H1 (cell line): ENCODE measurements at regions not wholly inside any gene's neighbourhood (a gene's known extent, or its start where the extent isn't known, plus 50 kb on each side); places are given as distances from the start of the nearest gene placed in this dataset.

Source experiments
- CTCF ChIA-PET: fragments of 300-600 bp; sonication (Branson Sonifier 250); formaldehyde crosslinking; loops from one replicate; lab custom pipeline; 2021; ENCODE audit not compliant: partially characterized antibody; lab: Charles Lee
- POLR2A ChIA-PET: fragments of 300-600 bp; sonication (Branson Sonifier 250); formaldehyde crosslinking; loops from one replicate; lab custom pipeline; 2021; ENCODE audit warnings: inconsistent platforms; ENCODE audit not compliant: partially characterized antibody; lab: Charles Lee
- DNase-seq, 2 experiments: peaks; one replicate each; pipeline versions ENCODE4 v3.0.0 to v3.0.0-alpha.2; 2010 to 2022; ENCODE audit warnings: low spot score in 2 of 2, low read depth in 1 of 2, mixed read lengths in 1 of 2
- FAIRE-seq: peaks from 2 replicates; lab custom pipeline; 2011; peaks lifted over from hg19 to GRCh38; lab: Jason Lieb, UNC
- H2AFZ ChIP-seq: 2 replicates; pipeline ENCODE4 v1.8.1; 2012; ENCODE audit warnings: low read length, inconsistent platforms
- H2AK5ac ChIP-seq: 2 replicates; pipeline ENCODE4 v1.6.1; 2013; ENCODE audit warnings: low read depth, low read length
- H2BK120ac ChIP-seq: replicated peaks from 2 replicates; pipeline ENCODE3; 2013; ENCODE audit warnings: low read depth, low read length, inconsistent platforms
- H2BK12ac ChIP-seq: 2 replicates; pipeline ENCODE4 v1.6.1; 2013; ENCODE audit warnings: low read depth, low read length
- H2BK15ac ChIP-seq: 2 replicates; pipeline ENCODE4 v1.6.1; 2013; ENCODE audit warnings: low read length
- H2BK20ac ChIP-seq: 2 replicates; pipeline ENCODE4 v1.6.1; 2013; ENCODE audit warnings: low read length
- H2BK5ac ChIP-seq: 2 replicates; pipeline ENCODE4 v1.6.1; 2013; ENCODE audit warnings: low read depth, low read length
- H3K14ac ChIP-seq: 2 replicates; pipeline ENCODE4 v1.6.1; 2013; ENCODE audit warnings: inconsistent platforms; ENCODE audit not compliant: insufficient read length
- H3K18ac ChIP-seq: 2 replicates; pipeline ENCODE4 v1.6.1; 2013; ENCODE audit warnings: low read length; ENCODE audit errors: extremely low read depth
- H3K23ac ChIP-seq: 2 replicates; pipeline ENCODE4 v1.6.1; 2013; ENCODE audit warnings: inconsistent platforms; ENCODE audit not compliant: insufficient read length
- H3K23me2 ChIP-seq: 2 replicates; pipeline ENCODE4 v1.6.1; 2013; ENCODE audit warnings: low read depth, low read length
- H3K27ac ChIP-seq: 2 replicates; pipeline ENCODE4 v1.6.1; 2011; ENCODE audit warnings: low read depth, low read length, inconsistent platforms
- H3K27me3 ChIP-seq, 4 experiments: replicated peaks in 1 of 4; 1 replicate in 1 of 4; 2 replicates in 3 of 4; pipeline versions ENCODE4 v1.6.1 to v1.8.1; 2011 to 2013; ENCODE audit warnings: low read length in 3 of 4, mild to moderate bottlenecking in 3 of 4, inconsistent platforms in 2 of 4, mixed read lengths in 2 of 4, moderate library complexity in 1 of 4; ENCODE audit not compliant: control insufficient read depth in 3 of 4, insufficient read depth in 3 of 4; ENCODE audit errors: extremely low read depth in 1 of 4
- H3K36me3 ChIP-seq, 4 experiments: 2 replicates each; pipeline versions ENCODE4 v1.6.1 to v1.8.1; 2011 to 2013; ENCODE audit warnings: mild to moderate bottlenecking in 4 of 4, low read length in 3 of 4, moderate library complexity in 2 of 4, control low read depth in 1 of 4, inconsistent platforms in 1 of 4; ENCODE audit not compliant: insufficient read depth in 4 of 4, control insufficient read depth in 2 of 4
- H3K4ac ChIP-seq: replicated peaks from 2 replicates; pipeline ENCODE3; 2013; ENCODE audit warnings: low read length, low read depth, mixed read lengths, inconsistent platforms; ENCODE audit not compliant: insufficient read length
- H3K4me1 ChIP-seq, 4 experiments: replicated peaks in 1 of 4; 1 replicate in 1 of 4; 2 replicates in 3 of 4; pipeline versions ENCODE4 v1.6.1 to v1.8.1; 2011 to 2013; ENCODE audit warnings: low read length in 3 of 4, inconsistent platforms in 2 of 4, mixed read lengths in 1 of 4; ENCODE audit not compliant: insufficient read depth in 4 of 4, control insufficient read depth in 3 of 4
- H3K4me2 ChIP-seq, 2 experiments: 2 replicates each; pipeline versions ENCODE4 v1.6.1 to v1.8.1; 2011 to 2013; ENCODE audit warnings: low read depth in 2 of 2, low read length in 2 of 2, control low read depth in 1 of 2, inconsistent platforms in 1 of 2, mild to moderate bottlenecking in 1 of 2; ENCODE audit not compliant: insufficient read depth in 1 of 2
- H3K4me3 ChIP-seq, 4 experiments: fragments of 200-600, 300-600 bp in 1 of 4; sonication (generic), shearing (Covaris generic), sonication (Bioruptor Twin) in 1 of 4; 2 replicates each; pipeline versions ENCODE4 v1.5.1 to v1.8.1; 2011 to 2016; ENCODE audit warnings: low read length in 4 of 4, low read depth in 3 of 4, control low read depth in 2 of 4, inconsistent platforms in 2 of 4, mild to moderate bottlenecking in 2 of 4, mixed read lengths in 1 of 4, moderate library complexity in 1 of 4; ENCODE audit not compliant: insufficient read depth in 2 of 4; ENCODE audit errors: extremely low read depth in 1 of 4
- H3K56ac ChIP-seq: replicated peaks from 2 replicates; pipeline ENCODE3; 2013; ENCODE audit warnings: low read depth, mild to moderate bottlenecking, mixed read lengths, low read length, inconsistent platforms; ENCODE audit not compliant: insufficient read length
- H3K79me1 ChIP-seq: 2 replicates; pipeline ENCODE4 v1.6.1; 2013; ENCODE audit warnings: low read depth, low read length, control low read depth
- H3K79me2 ChIP-seq, 2 experiments: 2 replicates each; pipeline versions ENCODE4 v1.6.1 to v1.8.1; 2012 to 2013; ENCODE audit warnings: low read length in 2 of 2, mild to moderate bottlenecking in 2 of 2, inconsistent platforms in 1 of 2; ENCODE audit not compliant: insufficient read depth in 2 of 2, control insufficient read depth in 1 of 2
- H3K9ac ChIP-seq, 4 experiments: replicated peaks in 1 of 4; 1 replicate in 1 of 4; 2 replicates in 3 of 4; pipeline versions ENCODE4 v1.6.1 to v1.8.1; 2011 to 2013; ENCODE audit warnings: low read depth in 3 of 4, low read length in 3 of 4, control low read depth in 2 of 4, mild to moderate bottlenecking in 2 of 4, moderate library complexity in 2 of 4, inconsistent platforms in 1 of 4; ENCODE audit errors: extremely low read depth in 1 of 4
- H3K9me3 ChIP-seq, 2 experiments: 2 replicates each; pipeline versions ENCODE4 v1.6.1 to v1.8.1; 2012 to 2013; ENCODE audit warnings: mild to moderate bottlenecking in 2 of 2, moderate library complexity in 2 of 2, control low read depth in 1 of 2, inconsistent platforms in 1 of 2, low read depth in 1 of 2, low read length in 1 of 2, mixed read lengths in 1 of 2; ENCODE audit not compliant: insufficient read depth in 2 of 2
- H4K20me1 ChIP-seq, 2 experiments: replicated peaks in 1 of 2; 2 replicates each; pipeline versions ENCODE3 to v1.8.1; 2011 to 2013; ENCODE audit warnings: inconsistent platforms in 2 of 2, low read length in 2 of 2, mild to moderate bottlenecking in 1 of 2; ENCODE audit not compliant: insufficient read depth in 2 of 2, control insufficient read depth in 1 of 2
- H4K5ac ChIP-seq: 2 replicates; pipeline ENCODE4 v1.6.1; 2013; ENCODE audit warnings: low read length, low read depth, mixed read lengths, inconsistent platforms; ENCODE audit not compliant: insufficient read length
- H4K8ac ChIP-seq: 2 replicates; pipeline ENCODE4 v1.8.0; 2013; ENCODE audit warnings: mild to moderate bottlenecking, moderate library complexity, low read length, inconsistent platforms; ENCODE audit not compliant: insufficient read depth; ENCODE audit errors: extremely low read depth
- H4K91ac ChIP-seq: replicated peaks from 2 replicates; pipeline ENCODE3; 2013; ENCODE audit warnings: low read length, mixed read lengths, inconsistent platforms; ENCODE audit not compliant: insufficient read length
- POLR2A ChIP-seq, 2 experiments: IDR thresholded peaks; 1 replicate in 1 of 2; 2 replicates in 1 of 2; pipeline ENCODE4 v1.6.1; 2011; ENCODE audit warnings: low read depth in 2 of 2, low read length in 2 of 2, mild to moderate bottlenecking in 2 of 2; ENCODE audit errors: control extremely low read depth in 1 of 2
- WGBS, 2 experiments: shearing (Covaris generic) in 1 of 2; methylation state at CpG; one replicate each; pipeline versions ENCODE4 v1.1.6 to v1.1.7; 2013 to 2015; ENCODE audit warnings: low lambda C conversion rate in 2 of 2, mixed read lengths in 2 of 2, inconsistent platforms in 1 of 2, low coverage in 1 of 2, missing lambda C conversion rate in 1 of 2; ENCODE audit not compliant: insufficient replicate concordance in 2 of 2, insufficient coverage in 1 of 2, insufficient read length in 1 of 2; ENCODE audit errors: extremely low coverage in 1 of 2, missing lambda C conversion rate in 1 of 2; 5-methylcytosine and 5-hydroxymethylcytosine counted together

DNA sequence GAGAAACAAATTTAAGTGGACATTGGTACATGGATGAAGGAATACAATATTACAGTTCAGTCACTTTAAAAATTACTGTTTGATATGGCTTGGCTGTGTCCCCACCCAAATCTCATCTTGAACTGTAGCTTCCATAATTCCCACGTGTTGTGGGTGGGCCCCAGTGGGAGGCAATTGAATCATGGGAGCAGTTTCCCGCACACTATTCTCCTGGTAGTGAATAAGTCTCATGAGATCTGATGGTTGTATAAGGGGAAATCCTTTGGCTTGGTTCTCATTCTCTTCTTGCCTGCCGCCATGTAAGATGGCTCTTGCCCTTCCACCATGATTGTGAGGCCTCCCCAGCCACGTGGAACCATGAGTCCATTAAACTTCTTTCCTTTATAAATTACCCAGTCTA is 804.2 kb upstream of the FRG1 start:
- ChIA-PET CTCF (interaction anchor here (1.3 kb wide), 1 partner anchor 12 kb away, joined by 4 read pairs; no protein-coding TSS in a partner anchor), POLR2A (no interaction called here)
- H3K27me3 ChIP-seq, result no peaks in the 10 kb centered on the region
- H2BK120ac ChIP-seq, result no peak overlapping the region
- no peaks in the 10 kb centered on the region for H3K79me1 ChIP-seq
- no peak overlapping the region for H2AFZ ChIP-seq
- H2BK12ac ChIP-seq, result no peak overlapping the region
- no peak overlapping the region for H4K8ac ChIP-seq
- no peak for FAIRE-seq
- no peak overlapping the region for H3K27ac ChIP-seq
- no peak overlapping the region for H3K18ac ChIP-seq
- no peak overlapping the region for H4K5ac ChIP-seq
- no peak overlapping the region for H2AK5ac ChIP-seq
- H3K4ac ChIP-seq, result no peak overlapping the region
- H4K91ac ChIP-seq, result no peak overlapping the region
- H3K9me3 ChIP-seq, result no peaks in the 10 kb centered on the region
- H3K4me3 ChIP-seq, result no peak overlapping the region
- H3K56ac ChIP-seq, result no peak overlapping the region
- H3K23ac ChIP-seq, result no peak overlapping the region
- H2BK5ac ChIP-seq, result no peak overlapping the region
- no peaks in the 10 kb centered on the region for H4K20me1 ChIP-seq
- no peaks in the 10 kb centered on the region for H3K36me3 ChIP-seq
- H3K79me2 ChIP-seq, result no peaks in the 10 kb centered on the region
- no peaks in the 10 kb centered on the region for H3K4me1 ChIP-seq
- H3K4me2 ChIP-seq, result no peak overlapping the region
- no peak overlapping the region for H3K9ac ChIP-seq
- TF ChIP-seq POLR2A (IDR thresholded peaks at IDR 0.05; ENCODE audit: control extremely low read depth in 1 of 2, low read depth in 2 of 2, low read length in 2 of 2), result no peak
- TF ChIP-seq, all 59 proteins: peak for 0
- WGBS, 2 experiments, result 91% methylated on average over 4 of the region's 4 CpGs; no CpG with 5 or more reads in 1 of the 2 experiments
- no peaks in the 10 kb centered on the region for H3K23me2 ChIP-seq
- H2BK20ac ChIP-seq, result no peak overlapping the region
- no peak overlapping the region for H3K14ac ChIP-seq
- DNase-seq, result no peak
- H2BK15ac ChIP-seq, result no peak overlapping the region
